Gastroesophageal sphincter (tissue), 3 donors: ENCODE measurements at regions not wholly inside any gene's neighbourhood (a gene's known extent, or its start where the extent isn't known, plus 50 kb on each side); places are given as distances from the start of the nearest gene placed in this dataset.

Source experiments
- EP300 ChIP-seq: sonication (generic); formaldehyde crosslinking; IDR thresholded peaks from one replicate; pipeline ENCODE4 v1.6.1; 2017; ENCODE audit warnings: antibody characterized with exemption, mild to moderate bottlenecking
- POLR2A ChIP-seq, 2 donors: fragments of 450-650 bp; IDR thresholded peaks; one replicate each; pipeline ENCODE4 v1.6.1; 2017; ENCODE audit warnings: antibody characterized with exemption in 2 of 2, mild to moderate bottlenecking in 2 of 2, moderate library complexity in 1 of 2
- POLR2AphosphoS5 ChIP-seq: sonication (generic); formaldehyde crosslinking; IDR thresholded peaks from one replicate; pipeline ENCODE4 v1.6.1; 2017; ENCODE audit warnings: antibody characterized with exemption
- TF ChIP-seq, protein P1 (sequence below), 4 experiments: fragments of 200-600 bp in 2 of 4; fragments of 450-650 bp in 2 of 4; sonication (generic) in 1 of 4; IDR thresholded peaks; one replicate each; pipeline ENCODE4 v1.5.1; 2017 to 2019; ENCODE audit warnings: antibody characterized with exemption in 4 of 4, mild to moderate bottlenecking in 2 of 4, moderate library complexity in 2 of 4

DNA sequence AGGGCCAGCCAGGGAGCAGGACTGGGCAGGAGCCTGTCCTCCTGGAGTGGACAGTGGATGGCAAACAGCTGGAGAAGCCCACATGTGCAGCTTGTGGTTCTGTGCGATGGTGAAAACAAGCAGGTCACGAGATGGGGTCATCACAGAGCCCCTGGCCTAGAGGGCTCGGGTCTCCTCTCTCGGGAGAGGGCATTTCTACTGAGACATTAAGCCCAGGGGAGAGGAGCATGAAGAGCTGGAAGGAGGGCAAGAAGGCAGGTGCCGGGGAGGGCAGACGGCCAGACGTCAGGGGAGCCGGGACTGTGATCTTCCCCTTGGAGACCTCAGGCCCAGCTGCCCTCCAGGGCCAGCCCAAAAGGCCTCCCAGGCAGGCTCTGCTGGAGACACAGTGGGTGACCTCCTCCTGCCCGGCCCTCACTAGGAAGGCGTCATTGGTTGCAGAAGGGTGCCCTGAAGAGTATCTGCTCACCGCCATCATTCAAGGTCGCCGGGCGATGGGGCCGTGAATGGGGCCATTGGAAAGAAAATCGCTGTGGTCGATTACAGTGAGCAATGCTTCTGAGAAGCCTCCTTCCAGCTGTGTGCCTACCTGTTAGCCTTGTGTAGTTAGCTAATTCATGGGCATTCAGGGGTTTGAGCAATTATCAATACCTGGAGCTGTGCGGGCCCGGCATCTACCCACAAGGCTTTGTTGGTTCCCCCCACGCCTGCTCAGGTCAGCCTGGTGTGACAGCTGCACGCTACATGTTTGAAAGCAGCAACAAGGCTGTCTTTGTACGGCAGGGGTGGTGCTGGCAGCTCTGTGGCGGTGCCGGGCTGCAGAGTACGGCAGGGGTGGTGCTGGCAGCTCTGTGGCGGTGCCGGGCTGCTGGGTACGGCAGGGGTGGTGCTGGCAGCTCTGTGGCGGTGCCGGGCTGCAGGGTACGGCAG is 72.3 kb upstream of the ACTRT2 start:
- TF ChIP-seq, protein P1, sequence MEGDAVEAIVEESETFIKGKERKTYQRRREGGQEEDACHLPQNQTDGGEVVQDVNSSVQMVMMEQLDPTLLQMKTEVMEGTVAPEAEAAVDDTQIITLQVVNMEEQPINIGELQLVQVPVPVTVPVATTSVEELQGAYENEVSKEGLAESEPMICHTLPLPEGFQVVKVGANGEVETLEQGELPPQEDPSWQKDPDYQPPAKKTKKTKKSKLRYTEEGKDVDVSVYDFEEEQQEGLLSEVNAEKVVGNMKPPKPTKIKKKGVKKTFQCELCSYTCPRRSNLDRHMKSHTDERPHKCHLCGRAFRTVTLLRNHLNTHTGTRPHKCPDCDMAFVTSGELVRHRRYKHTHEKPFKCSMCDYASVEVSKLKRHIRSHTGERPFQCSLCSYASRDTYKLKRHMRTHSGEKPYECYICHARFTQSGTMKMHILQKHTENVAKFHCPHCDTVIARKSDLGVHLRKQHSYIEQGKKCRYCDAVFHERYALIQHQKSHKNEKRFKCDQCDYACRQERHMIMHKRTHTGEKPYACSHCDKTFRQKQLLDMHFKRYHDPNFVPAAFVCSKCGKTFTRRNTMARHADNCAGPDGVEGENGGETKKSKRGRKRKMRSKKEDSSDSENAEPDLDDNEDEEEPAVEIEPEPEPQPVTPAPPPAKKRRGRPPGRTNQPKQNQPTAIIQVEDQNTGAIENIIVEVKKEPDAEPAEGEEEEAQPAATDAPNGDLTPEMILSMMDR (IDR thresholded peaks at IDR 0.05): no peak
- TF ChIP-seq POLR2A (IDR thresholded peaks at IDR 0.05) (no peak), POLR2AphosphoS5 (no peak), EP300 (no peak)
